SK-N-MC (cell line): ENCODE measurements at regions not wholly inside any gene's neighbourhood (a gene's known extent, or its start where the extent isn't known, plus 50 kb on each side); places are given as distances from the start of the nearest gene placed in this dataset.

ENCODE experiments used
- EZH2 ChIP-seq: fragments of 200-600 bp; sonication (generic); IDR thresholded peaks from one replicate; pipeline ENCODE4 v1.6.1; 2017; ENCODE audit warnings: antibody characterized with exemption
- FOXP2 ChIP-seq: optimal IDR thresholded peaks from 2 replicates; pipeline ENCODE3; 2011; ENCODE audit warnings: mild to moderate bottlenecking, moderate library complexity; ENCODE audit not compliant: insufficient read depth; ENCODE audit errors: extremely low read length, control extremely low read depth
- POLR2AphosphoS5 ChIP-seq: IDR thresholded peaks from 2 replicates; pipeline ENCODE4 v1.6.1; 2012; ENCODE audit warnings: mild to moderate bottlenecking, low read depth, low read length, borderline replicate concordance

GRCh38 chr11:109856928-109857327 is 236.3 kb upstream of the ZC3H12C start:
- TF ChIP-seq POLR2AphosphoS5 (no peak), FOXP2 (no peak), EZH2 (no peak)
